Suprapubic skin (tissue), 4 donors: ENCODE measurements at regions not wholly inside any gene's neighbourhood (a gene's known extent, or its start where the extent isn't known, plus 50 kb on each side); places are given as distances from the start of the nearest gene placed in this dataset.

Experiments
- DNase-seq, 2 donors: peaks; one replicate each; pipeline ENCODE4 v3.0.0-alpha.2; 2019; ENCODE audit warnings: low spot score in 2 of 2
- H3K27ac ChIP-seq: fragments of 200-600 bp; sonication (generic); one replicate; pipeline ENCODE4 v1.5.1; 2019
- H3K27me3 ChIP-seq: fragments of 200-600 bp; sonication (generic); one replicate; pipeline ENCODE4 v1.5.1; 2019
- H3K36me3 ChIP-seq: fragments of 200-600 bp; sonication (generic); one replicate; pipeline ENCODE4 v1.5.1; 2019
- H3K4me1 ChIP-seq: fragments of 200-600 bp; sonication (generic); one replicate; pipeline ENCODE4 v1.5.1; 2019
- H3K4me3 ChIP-seq: fragments of 200-600 bp; sonication (generic); one replicate; pipeline ENCODE4 v1.5.1; 2019; ENCODE audit warnings: mild to moderate bottlenecking
- H3K9me3 ChIP-seq: fragments of 200-600 bp; sonication (generic); one replicate; pipeline ENCODE4 v1.5.1; 2019
- CTCF ChIP-seq, 2 donors: fragments of 200-600 bp in 1 of 2; fragments of 450-650 bp in 1 of 2; sonication (generic) in 1 of 2; IDR thresholded peaks; one replicate each; pipeline ENCODE4 v1.5.1; 2016 to 2019; ENCODE audit warnings: antibody characterized with exemption in 2 of 2, mild to moderate bottlenecking in 1 of 2, moderate library complexity in 1 of 2
- EP300 ChIP-seq: sonication (generic); formaldehyde crosslinking; IDR thresholded peaks from one replicate; pipeline ENCODE4 v1.6.1; 2017; ENCODE audit warnings: antibody characterized with exemption
- POLR2A ChIP-seq, 2 donors: fragments of 450-650 bp; IDR thresholded peaks; one replicate each; pipeline ENCODE4 v1.6.1; 2017; ENCODE audit warnings: antibody characterized with exemption in 2 of 2, mild to moderate bottlenecking in 2 of 2, moderate library complexity in 2 of 2
- POLR2AphosphoS5 ChIP-seq, 3 donors: sonication (generic); formaldehyde crosslinking; IDR thresholded peaks; one replicate each; pipeline ENCODE4 v1.6.1; 2017; ENCODE audit warnings: antibody characterized with exemption in 3 of 3
- WGBS: methylation state at CpG from one replicate; pipeline ENCODE4 v1.1.5; 2018; 5-methylcytosine and 5-hydroxymethylcytosine counted together

GRCh38 chr1:58988752-58989151, 204.9 kb upstream of the JUN start:
- TF ChIP-seq POLR2A (IDR thresholded peaks at IDR 0.05) = no peak
- no peak for TF ChIP-seq POLR2AphosphoS5 (IDR thresholded peaks at IDR 0.05)
- TF ChIP-seq EP300 = no peak
- no peak for TF ChIP-seq CTCF (IDR thresholded peaks at IDR 0.05)
- Histone ChIP-seq H3K36me3 (no peaks in the 10 kb centered on the region), H3K4me3 (no peak overlapping the region), H3K27ac (no peak overlapping the region), H3K4me1 (peaks cover 10% of the 10 kb centered on the region), H3K27me3 (no peaks in the 10 kb centered on the region), H3K9me3 (no peaks in the 10 kb centered on the region)
- no peak for DNase-seq

- Histone ChIP-seq H3K36me3 (no peaks in the 10 kb centered on the region), H3K9me3 (no peaks in the 10 kb centered on the region), H3K4me1 (peaks cover 14% of the 10 kb centered on the region), H3K27me3 (no peaks in the 10 kb centered on the region), H3K4me3 (no peak overlapping the region), H3K27ac (no peak overlapping the region)
- TF ChIP-seq CTCF (IDR thresholded peaks at IDR 0.05) (no peak), EP300 (no peak), POLR2AphosphoS5 (IDR thresholded peaks at IDR 0.05) (no peak), POLR2A (IDR thresholded peaks at IDR 0.05) (no peak)
- WGBS = 94% methylated on average over 2 of the region's 2 CpGs
- no peak for DNase-seq
These were observed 206.0 kb upstream of the JUN start for GRCh38 chr1:58989845-58990244.

- H3K27me3 ChIP-seq = no peaks in the 10 kb centered on the region
- 86% methylated on average over 1 of the region's 1 CpG for WGBS
- no peak overlapping the region for H3K4me3 ChIP-seq
- peaks cover 17% of the 10 kb centered on the region for H3K4me1 ChIP-seq
- no peak for TF ChIP-seq POLR2AphosphoS5 (IDR thresholded peaks at IDR 0.05)
- no peak for TF ChIP-seq CTCF (IDR thresholded peaks at IDR 0.05)
- DNase-seq = no peak
- H3K27ac ChIP-seq = no peak overlapping the region
- H3K36me3 ChIP-seq = no peaks in the 10 kb centered on the region
- H3K9me3 ChIP-seq = no peaks in the 10 kb centered on the region
These were observed 207.5 kb upstream of the JUN start for GRCh38 chr1:58991305-58991704.

GRCh38 chr1:58992643-58993042, 208.8 kb upstream of the JUN start:
- Histone ChIP-seq H3K27me3 (no peaks in the 10 kb centered on the region), H3K27ac (no peak overlapping the region), H3K9me3 (no peaks in the 10 kb centered on the region), H3K36me3 (no peaks in the 10 kb centered on the region), H3K4me3 (no peak overlapping the region), H3K4me1 (peaks cover 17% of the 10 kb centered on the region)
- no peak for DNase-seq
- TF ChIP-seq POLR2AphosphoS5 (IDR thresholded peaks at IDR 0.05) (no peak), CTCF (IDR thresholded peaks at IDR 0.05) (no peak), POLR2A (IDR thresholded peaks at IDR 0.05) (no peak), EP300 (no peak)
- 96% methylated on average over 2 of the region's 2 CpGs for WGBS

GRCh38 chr1:58993403-58993802, 209.6 kb upstream of the JUN start:
- no peak for DNase-seq
- 95% methylated on average over 3 of the region's 3 CpGs for WGBS
- H3K36me3 ChIP-seq = no peaks in the 10 kb centered on the region
- no peak overlapping the region for H3K27ac ChIP-seq
- peaks cover 12% of the 10 kb centered on the region for H3K4me1 ChIP-seq
- no peaks in the 10 kb centered on the region for H3K9me3 ChIP-seq
- H3K4me3 ChIP-seq = no peak overlapping the region
- H3K27me3 ChIP-seq = no peaks in the 10 kb centered on the region
- TF ChIP-seq POLR2AphosphoS5 (IDR thresholded peaks at IDR 0.05) = no peak
- TF ChIP-seq EP300 = no peak
- no peak for TF ChIP-seq CTCF (IDR thresholded peaks at IDR 0.05)
- no peak for TF ChIP-seq POLR2A (IDR thresholded peaks at IDR 0.05)
